NT2/D1 (cell line): ENCODE measurements at regions not wholly inside any gene's neighbourhood (a gene's known extent, or its start where the extent isn't known, plus 50 kb on each side); places are given as distances from the start of the nearest gene placed in this dataset.

Source experiments
- SUZ12 ChIP-seq: IDR thresholded peaks from 2 replicates; pipeline ENCODE4 v1.6.1; 2011; ENCODE audit not compliant: insufficient read length, insufficient read depth; ENCODE audit errors: extremely low read depth
- YY1 ChIP-seq: IDR thresholded peaks from 2 replicates; pipeline ENCODE4 v1.6.1; 2011; ENCODE audit not compliant: insufficient read length, insufficient read depth
- ZNF274 ChIP-seq: IDR thresholded peaks from 2 replicates; pipeline ENCODE4 v1.6.1; 2011; ENCODE audit warnings: mild to moderate bottlenecking, low read depth, low read length

- TF ChIP-seq SUZ12: no peak
- TF ChIP-seq YY1: no peak
- no peak for TF ChIP-seq ZNF274
Observed at GRCh38 chr18:57951117-57951796, 92.8 kb upstream of the NEDD4L start.
